Stimulated activated CD4-positive, alpha-beta T cell treated with anti-CD3 and anti-CD28 coated beads, Interleukin-1b, Interleukin-23, amount 100 ng/mL, for 48 hours (primary cell): ENCODE measurements at regions not wholly inside any gene's neighbourhood (a gene's known extent, or its start where the extent isn't known, plus 50 kb on each side); places are given as distances from the start of the nearest gene placed in this dataset.

Experiments used
- DNase-seq: peaks from one replicate; pipeline ENCODE4 v3.0.0-alpha.2; 2020

- no peak for DNase-seq
Measured at GRCh38 chr7:145644426-145645134, 472.0 kb upstream of the CNTNAP2 start.

GRCh38 chr7:145643981-145644380 is 472.6 kb upstream of the CNTNAP2 start:
- no peak for DNase-seq

- no peak for DNase-seq
Measured at GRCh38 chr7:145633513-145633912, 483.1 kb upstream of the CNTNAP2 start.

DNA sequence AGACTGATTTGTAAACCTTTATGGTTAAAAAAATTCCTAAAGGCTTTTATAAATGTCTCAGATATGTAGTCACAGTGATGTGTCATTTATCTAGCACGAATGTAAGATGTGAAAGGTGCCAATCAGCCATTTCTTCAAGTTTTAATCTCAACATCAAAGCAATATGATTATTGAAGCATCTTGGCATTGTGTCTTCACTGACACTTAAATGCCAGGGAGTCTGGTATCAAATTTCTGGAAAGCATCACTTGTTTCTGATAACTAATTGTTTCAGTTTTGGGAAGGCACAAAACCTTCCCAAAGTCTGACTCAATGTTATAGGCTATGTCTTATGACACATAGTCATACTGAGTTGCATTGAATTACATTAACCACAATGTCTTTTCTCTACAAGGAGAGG is 492.0 kb upstream of the CNTNAP2 start:
- DNase-seq: no peak

- no peak for DNase-seq
Measured at GRCh38 chr7:145605963-145606362, 510.6 kb upstream of the CNTNAP2 start.

GRCh38 chr7:145599376-145599775 is 517.2 kb upstream of the CNTNAP2 start:
- DNase-seq: no peak

DNA sequence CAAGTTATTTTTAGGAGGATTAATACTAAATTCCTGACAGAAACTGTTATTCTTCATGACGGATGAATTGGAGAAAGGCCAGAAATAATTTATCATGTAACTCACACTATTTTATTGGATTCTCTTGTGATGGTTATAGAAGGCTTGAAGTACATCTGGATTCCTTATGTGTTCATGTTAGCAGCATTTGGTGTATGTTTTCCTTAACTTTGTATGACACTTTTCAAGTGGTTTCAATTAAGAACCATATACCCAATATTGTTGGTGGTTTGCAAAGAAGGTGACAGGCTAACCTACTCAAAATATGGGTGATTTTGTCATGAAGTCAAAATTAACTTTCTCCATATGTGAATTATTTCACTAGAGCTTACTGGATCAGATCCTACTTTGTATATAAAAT is 532.2 kb upstream of the CNTNAP2 start:
- DNase-seq: no peak

- DNase-seq: no peak
Measured at GRCh38 chr7:145582742-145583303, 533.8 kb upstream of the CNTNAP2 start.

DNA sequence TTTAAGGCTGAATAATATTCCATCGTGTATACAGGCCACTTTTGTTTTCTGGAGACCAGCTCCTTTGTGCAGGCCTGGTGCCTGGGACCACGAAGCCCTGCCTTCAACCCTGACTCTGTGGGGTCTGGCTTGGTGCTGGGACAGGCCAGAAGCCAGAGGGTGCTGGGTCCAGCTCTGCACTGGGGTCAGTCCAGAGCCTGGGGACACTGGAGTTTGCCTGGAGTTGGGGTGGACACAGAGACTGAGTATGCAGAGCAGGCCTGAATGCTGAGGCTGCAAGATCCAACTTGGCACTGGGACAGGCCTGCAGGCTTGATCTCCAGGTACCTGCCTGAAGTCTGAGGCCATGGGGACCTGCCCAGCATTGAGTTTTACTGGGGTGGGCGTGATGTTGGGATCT is 558.8 kb upstream of the CNTNAP2 start:
- DNase-seq: no peak

DNA sequence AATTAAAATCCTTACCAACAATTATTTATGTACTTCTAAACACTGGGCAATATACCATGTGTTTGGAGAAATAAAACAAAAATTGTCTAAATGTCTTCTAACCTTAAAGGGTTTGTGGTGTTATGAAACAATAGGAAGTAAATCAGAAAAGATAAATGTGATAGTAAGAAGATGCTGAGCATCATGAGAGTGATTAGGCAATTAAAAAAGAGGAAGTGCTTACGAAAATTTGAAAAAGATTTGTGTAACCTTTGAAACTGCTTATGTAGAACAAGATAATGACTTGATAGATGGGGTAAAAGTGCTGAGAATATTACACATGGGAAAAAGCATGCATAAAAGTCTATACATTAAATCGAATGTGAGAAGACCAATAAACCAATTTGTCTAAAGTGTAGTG is 573.4 kb upstream of the CNTNAP2 start:
- DNase-seq: no peak

DNA sequence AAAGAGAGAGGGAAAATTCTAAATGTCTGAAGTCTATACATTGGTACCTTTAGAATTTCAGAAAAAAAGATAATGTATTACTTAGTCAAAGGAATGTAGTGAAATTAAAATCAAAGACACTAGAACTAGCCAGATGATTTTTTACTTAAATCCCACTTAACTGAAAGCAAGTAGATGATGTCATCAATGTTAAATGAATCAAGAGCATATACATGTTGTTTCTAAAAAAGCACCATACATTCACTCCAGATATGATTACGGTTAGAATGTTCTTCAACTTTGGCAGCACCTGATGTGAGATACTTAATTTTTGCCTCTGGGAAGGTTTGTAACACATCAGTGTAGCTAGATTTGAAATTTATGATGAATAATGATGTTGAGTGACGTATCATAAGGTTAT is 576.7 kb upstream of the CNTNAP2 start:
- DNase-seq: no peak

DNA sequence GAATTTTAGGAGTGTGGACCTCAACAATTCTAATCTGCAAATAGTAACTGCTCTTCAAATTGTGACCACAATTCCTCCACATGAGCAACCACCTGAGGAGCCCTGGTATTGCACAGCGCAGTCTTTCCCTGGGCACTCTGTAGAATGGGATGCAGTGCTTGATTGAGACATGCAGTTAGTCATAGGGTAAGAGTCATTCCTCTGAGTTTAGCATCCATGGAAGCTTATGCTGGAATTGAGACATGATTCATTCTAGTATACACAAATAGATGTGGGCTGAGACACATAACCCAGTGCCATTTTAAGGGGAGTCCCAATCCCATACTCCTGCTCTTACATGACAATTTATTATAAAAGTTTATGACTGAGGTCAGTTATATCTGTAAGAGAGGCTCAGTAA is 582.3 kb upstream of the CNTNAP2 start:
- no peak for DNase-seq

GRCh38 chr7:145520284-145520683 is 596.3 kb upstream of the CNTNAP2 start:
- no peak for DNase-seq

- no peak for DNase-seq
Measured at GRCh38 chr7:145511004-145511403, 605.6 kb upstream of the CNTNAP2 start.

GRCh38 chr7:145497911-145498525 is 618.6 kb upstream of the CNTNAP2 start:
- DNase-seq: no peak

GRCh38 chr7:145490356-145490755 is 626.2 kb upstream of the CNTNAP2 start:
- DNase-seq: no peak

DNA sequence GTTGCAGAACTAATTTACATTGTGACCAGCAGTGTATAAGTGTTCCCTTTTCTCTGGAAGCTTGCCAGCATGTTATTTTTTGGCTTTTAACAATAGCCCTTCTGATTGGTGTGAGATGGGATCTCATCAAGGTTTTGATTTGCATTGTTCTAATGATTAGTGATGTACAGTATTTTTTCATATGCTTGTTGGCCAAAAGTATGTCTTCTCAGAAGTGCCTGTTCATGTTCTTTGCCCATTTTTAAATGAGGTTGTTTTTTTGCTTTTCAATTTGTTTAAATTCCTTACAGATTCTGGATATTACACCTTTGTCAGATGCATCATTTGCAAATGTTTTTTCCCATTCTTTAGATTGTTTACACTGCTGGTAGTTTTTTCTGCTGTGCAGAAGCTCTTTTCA is 627.0 kb upstream of the CNTNAP2 start:
- DNase-seq: no peak

DNA sequence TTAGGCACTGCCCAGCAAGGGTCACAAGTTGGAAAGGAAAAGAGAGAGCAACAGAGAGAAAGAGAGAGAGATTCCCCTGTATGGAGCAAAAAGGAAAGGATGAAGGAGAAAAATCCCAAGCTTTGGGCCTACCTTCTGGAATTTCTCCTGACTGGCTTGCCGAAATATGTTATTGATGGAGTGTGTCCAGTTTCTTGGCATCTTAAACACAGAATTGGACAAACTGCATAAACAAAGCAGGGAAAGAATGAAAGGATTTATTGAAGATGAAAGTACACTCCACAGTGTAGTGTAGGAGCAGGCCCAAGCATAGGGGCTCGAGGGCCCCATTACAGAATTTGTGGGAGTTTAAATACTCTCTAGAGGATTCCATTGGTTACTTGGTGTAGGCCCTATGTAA is 627.8 kb upstream of the CNTNAP2 start:
- no peak for DNase-seq

- no peak for DNase-seq
Measured at GRCh38 chr7:145481985-145482384, 634.6 kb upstream of the CNTNAP2 start.

GRCh38 chr7:145478541-145478940 is 638.1 kb upstream of the CNTNAP2 start:
- no peak for DNase-seq

GRCh38 chr7:145474009-145474686 is 638.3 kb upstream of the TPK1 start:
- no peak for DNase-seq

DNA sequence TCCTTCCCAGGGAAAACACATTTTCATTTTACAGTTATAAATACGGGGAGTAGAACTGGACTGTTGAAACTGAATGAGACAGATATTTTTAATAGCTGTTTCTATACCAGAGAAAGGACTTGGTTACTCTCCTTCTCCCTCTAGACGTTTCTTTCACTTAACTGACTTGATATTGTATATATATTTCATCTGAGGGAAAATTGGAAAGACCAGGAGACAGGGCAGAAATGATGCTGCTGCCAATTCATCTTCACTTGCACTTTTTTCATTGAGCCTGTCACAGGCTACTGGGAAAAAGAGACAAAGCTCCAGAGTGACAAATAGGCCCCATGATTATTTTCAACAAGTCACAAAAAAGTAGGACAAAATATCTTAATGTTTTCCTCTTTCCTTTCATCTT is 636.0 kb upstream of the TPK1 start:
- no peak for DNase-seq

GRCh38 chr7:145464287-145464686 is 628.4 kb upstream of the TPK1 start:
- DNase-seq: no peak

DNA sequence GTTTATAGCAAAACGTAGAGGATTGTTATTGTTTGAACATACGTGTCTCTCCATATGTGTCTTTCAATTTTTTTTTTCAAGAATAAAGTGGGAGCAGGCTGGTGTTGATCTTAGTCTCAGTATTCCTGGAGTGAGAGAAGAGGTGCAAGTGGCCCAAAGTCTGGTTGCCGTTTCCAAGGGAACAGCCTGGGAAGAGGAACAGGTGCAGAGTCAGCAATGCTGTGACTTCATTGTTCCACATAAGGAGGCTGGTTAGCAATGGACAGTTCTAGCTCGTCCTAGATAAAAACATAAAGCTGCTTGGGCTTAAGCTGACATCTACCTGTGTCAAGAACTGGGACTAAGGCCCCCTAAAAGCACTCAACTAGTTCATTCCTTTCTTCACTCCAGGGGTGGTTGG is 626.6 kb upstream of the TPK1 start:
- DNase-seq: no peak
